ENCODE measurements at regions not wholly inside any gene's neighbourhood (a gene's known extent, or its start where the extent isn't known, plus 50 kb on each side); places are given as distances from the start of the nearest gene placed in this dataset.

DNA sequence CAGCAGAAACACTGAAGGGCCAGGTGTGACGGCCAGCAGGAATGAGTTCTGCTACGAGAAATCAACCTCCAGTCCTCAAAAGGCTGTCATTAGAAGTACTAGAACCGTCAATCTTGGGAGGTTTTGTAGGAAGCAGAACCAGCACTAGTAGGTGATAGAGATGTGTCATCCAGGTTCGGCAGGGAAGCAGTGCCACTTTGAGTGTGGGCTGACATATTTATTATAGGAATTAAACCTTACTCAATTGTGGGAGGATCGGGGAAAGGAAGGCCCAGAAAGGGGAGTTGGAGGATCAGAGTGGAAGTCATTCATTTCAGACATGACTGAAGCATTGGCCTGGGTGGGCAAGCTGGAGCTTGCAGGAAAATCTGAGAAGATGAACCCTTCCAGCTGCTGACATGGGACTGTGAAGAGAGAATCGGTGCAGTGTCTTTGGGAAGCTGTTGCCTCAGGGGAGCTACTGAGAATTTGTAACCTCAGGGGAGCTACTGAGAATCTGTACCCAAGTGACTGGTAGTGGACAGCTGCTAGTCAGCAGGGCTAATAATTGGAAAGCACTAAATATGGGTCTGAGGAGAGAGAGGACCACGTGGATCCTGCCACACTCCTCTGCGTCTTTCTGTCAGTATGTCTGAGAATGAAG is 177.4 kb downstream of the SPRY1 start:
- DNase-seq (ENCODE audit: low read depth in 2 of 2) = no peak

DNA sequence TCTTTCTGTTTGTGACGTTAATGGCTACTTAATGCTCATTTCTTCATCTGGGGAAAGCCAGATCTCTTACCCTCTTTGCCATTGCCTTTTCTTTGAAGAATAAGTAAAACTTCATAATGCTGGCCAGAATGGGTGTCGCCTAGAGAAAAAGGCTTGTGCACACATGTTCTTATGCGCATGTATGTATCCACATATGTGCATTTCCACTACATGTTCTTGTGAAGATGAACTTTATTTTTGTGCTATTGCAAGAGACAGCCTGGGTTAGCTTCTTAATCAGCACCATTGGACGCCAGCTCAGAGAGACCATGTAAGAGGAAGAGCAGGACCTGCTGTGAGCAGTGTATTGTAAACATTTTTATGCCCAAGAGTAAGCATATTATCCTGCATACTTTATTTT is 178.7 kb downstream of the SPRY1 start:
- no peak for DNase-seq (ENCODE audit: low read depth in 2 of 2)

DNA sequence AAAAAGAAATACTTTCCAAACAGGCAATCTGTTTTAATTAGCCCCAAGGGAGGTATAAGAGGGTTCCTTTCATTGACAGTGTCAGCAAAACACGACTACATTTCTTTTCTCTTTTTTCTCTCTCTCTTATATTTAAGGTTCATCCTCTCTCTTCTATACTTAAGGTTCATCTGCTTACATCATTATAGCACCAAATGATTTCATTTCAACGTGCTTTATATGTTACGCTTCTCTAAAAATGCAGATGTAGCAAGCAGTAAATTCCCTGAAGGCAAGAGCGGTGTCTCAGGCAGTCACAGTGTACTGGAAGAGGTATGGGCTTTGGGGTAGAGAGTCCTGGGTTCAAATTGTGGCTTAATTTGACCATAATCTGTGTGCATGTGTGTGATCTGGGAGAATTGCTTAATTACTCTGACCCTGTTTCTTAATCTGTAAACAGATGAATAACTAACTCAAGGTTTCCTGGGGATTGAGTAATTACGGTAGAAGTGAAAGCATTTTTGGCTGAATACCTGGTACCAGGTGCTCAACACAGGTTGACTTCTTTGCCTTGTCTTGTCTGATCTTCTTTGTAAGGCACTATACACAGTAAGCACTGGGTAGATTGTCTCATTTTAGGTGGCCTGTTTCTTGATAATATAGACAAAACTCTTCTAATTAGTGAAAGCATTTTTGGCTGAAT is 180.8 kb downstream of the SPRY1 start:
- no peak for DNase-seq (ENCODE audit: low read depth in 2 of 2)

DNA sequence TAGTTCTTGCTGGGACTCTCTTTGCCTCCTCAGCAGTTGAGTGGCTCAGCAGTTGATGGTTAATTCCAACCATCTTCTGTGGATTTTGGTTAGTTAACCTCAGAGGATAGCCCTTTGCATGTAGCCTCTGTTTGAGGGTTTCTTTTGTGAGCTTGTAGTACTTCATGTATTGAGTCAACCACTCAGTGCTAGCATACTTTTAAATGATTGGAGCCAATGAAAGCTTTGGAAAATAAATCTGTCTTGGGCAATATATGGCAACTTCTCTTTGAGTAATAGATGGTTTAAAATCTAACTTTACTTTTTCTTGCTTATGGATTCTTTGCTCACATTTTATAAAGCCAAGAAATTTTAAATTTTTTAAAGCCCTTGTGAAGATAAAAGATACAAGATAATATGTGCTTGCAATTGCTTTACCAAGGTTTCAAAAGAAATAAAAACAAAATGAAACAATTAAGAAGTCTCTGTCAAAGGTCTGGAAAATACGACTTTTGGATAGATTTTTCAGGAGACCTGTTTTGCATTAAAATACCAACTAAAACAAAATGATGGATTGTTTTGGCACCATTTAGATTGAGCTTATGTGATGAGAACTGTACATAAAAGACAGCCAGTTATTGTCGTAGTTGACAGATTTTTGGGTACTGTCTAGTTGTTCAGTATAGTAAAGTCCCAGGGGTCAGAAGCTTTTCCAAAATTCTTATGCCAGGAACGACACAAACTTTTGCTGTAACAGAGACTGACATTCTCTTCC is 181.9 kb downstream of the SPRY1 start:
- DNase-seq (ENCODE audit: low read depth in 2 of 2) = no peak

DNA sequence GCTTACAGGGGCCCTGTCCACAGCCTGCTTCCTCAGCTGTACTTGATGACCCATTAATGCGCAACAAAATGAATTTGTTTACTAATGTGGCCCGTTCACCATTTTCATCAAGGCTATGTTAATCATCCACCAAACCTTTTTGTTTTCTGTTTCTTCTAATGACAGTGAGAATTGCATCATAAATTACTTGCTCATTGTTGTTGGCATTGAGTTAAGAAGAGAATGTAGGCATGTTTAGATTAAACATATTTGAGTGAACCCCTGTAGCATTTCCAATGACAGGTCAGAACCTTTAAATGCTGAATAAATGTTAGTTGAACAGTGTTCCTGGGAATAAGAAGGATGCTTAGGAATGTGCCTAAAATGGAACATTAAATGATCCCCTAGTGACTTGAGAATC is 183.4 kb downstream of the SPRY1 start:
- no peak for DNase-seq (ENCODE audit: low read depth in 2 of 2)

DNA sequence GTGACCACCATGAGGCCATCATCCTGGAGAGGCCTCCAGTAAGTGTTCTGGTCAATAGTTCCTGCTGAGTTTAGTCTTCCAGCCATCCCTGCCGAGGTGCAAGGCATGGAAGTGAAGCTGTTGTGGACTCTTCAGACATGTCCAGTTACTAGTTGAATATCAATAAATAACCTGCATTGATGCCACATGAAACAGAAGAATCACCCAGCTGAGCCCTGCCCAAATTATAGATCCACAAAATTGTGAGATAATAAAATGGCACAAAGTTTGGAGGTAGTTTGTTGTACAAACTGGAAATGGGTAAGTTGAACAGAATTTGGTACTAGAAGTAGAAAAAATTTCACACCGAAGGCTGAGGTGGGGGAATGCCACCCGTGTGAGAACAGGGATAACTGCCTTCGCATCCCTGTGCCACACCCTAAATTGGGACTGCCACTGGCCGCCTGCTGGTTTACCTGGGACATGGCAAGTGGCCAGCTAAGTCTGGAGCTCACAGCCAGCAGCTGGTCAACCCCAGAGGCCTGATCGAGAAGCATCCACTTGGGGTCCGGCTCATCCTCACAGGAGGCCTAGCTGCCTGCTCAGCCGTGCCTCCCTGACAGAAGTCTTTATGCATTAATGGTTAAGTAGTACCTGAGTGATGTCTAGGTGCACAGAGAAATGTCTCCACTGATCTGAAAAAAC is 184.5 kb downstream of the SPRY1 start:
- no peak for DNase-seq (ENCODE audit: low read depth in 2 of 2)

DNA sequence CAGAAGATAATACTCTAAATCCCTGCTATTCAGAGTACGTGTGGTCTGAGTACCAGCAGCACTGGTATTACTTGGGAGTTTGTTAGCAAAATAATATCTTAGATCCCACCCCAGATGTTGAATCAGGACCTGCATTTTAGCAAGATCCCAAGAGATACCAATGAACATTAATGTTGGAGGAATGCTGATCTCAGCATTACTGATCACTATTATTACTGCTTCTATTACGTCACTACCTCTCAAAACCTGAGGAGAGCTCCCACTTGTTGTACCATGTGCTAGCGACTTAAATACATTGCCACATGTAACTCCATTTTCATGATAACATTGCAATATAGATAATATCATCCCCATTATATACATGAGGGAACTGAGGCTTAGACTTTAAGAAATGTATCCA is 185.2 kb downstream of the SPRY1 start:
- no peak for DNase-seq (ENCODE audit: low read depth in 2 of 2)

DNA sequence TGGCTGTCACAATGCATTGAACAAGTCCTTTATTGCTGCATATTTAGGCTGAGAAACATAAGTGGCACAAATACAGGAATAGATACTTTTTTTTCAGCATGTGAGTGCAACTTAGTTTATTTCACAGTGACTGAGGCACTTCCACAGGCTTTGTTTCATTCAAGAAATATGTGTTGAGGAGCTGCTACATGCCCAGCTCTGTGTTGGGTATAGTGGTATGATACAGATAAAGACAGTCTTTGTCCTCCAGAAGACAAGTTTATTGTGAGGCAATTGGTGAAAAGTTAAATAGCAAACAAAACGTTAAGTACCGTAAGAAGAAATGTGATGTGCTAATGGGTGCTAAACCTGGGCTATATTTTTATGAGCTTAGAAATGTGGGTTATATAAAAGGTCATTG is 186.4 kb downstream of the SPRY1 start:
- DNase-seq (ENCODE audit: low read depth in 2 of 2) = no peak

DNA sequence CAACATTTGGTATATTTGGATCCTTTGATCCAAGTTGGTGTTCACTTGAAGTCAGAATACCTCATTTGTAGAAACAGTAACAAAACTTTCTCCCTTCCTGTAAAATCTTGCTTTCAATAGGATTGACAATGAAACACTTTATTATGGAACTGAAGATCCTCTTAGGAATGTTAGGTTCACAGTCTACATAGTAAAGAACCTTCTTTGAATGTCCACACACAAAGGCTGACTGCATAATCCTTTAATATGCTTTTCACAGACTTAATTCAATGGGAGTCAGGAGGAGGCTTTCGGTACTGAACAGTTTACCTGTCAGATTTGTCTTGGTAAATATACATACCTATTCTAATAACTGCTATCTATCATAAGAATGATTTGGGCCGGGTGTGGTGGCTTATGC is 188.5 kb downstream of the SPRY1 start:
- DNase-seq (ENCODE audit: low read depth in 2 of 2) = no peak

DNA sequence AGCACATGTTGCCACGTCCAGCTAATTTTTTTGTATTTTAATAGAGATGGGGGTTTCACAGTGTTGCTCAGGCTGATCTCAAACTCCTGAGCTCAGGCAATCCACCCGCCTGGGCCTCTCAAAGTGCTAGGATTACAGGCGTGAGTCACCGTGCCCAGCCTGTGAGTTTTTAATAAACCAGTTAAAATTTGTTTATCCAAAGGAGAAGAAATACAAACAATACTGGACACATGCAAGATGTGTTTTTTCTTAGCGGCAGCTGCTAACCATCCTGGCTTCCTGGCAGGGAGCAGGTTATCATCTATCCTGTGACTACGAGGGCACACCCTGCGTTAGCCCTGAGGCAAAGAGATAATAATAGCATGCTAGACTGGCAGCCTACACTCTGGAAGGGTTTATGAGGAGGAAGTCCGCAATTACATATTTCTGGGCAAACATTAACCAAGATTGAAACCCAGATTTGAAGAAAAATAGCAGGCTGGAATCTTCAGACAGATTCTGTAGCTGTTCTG is 191.4 kb downstream of the SPRY1 start:
- DNase-seq (ENCODE audit: low read depth in 2 of 2) = no peak

DNA sequence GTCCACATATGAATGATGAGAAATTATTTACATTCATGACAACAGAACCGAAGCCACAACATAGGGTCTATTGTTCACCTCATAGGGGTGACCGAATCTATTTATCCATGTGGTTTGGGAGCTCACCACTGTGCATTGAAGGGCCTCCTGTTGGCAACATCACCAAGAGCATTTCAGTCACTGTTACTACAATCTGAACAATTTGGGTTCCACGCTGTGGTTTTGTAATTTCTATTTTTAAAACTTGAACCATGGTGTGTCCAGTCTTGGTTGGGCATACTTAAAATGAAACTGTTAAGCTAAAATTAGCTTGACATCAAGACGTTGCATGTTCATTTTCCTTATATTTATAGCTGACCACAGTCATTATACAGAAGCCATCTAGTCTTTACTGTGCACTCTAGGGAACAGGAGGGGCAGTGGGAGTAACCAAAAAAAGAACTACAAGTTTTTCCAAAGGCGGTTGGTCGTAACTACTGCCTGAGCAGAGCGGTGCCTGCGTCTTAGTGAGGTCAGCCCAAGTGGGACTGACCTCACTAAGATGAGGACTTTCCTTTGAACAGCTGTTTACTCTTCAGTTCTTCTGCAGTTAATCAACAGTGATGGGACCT is 192.1 kb downstream of the SPRY1 start:
- no peak for DNase-seq (ENCODE audit: low read depth in 2 of 2)

DNA sequence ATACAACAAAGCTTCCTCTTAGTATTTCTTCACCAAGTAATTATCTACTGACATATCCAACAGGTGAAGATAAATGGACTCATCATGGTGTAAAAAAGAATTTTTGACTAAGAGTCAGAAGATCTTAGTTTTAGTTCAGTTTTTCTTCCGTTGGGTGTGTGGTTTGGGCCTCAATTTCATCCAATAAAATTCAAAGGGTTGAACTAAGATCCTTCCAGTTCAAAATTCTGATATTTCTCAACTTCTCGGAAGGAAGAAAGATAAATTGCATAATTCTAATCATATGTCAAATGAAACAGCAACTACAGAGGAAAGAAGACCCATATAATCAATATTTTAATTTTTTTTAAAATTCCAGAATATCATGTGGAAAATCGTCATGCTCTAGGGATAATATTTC is 192.7 kb downstream of the SPRY1 start:
- DNase-seq (ENCODE audit: low read depth in 2 of 2) = no peak

DNA sequence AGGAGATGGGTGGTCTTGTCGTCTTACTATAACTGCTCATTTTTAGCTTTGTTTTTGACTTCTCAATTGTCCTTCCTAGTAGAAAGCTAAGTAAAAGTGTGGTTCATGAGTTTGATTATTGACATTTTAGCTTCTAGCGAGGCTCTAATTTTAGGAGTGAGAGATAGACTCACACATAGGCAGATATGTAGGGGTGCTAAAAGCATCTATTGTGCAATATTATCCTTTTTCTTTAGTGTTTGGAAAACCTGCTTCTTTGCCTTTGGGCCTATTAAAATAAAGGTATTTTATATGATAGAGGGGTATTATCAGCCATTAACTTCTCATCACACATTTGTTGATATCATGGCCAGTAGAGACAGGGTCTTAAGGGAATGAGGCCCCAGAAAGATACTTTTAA is 195.3 kb downstream of the SPRY1 start:
- no peak for DNase-seq (ENCODE audit: low read depth in 2 of 2)

DNA sequence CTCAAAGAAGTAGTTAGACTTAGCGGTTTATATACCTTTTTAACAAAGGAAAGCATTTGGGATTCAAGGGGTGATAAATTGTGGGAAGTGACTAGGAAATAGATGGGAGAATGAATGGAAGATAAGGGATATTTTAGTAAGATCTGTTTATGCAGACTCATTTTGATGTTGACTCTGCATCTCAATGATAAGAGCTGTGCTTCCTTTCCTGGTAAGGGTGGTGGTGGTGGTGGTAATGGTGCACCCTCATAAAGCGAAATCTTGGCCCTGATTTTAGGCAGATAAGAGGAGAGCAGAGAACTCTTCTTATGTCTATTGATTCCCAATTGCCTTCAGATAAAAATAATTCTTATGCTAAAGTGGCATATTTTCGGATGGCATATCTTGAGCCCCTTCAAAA is 197.1 kb downstream of the SPRY1 start:
- DNase-seq (ENCODE audit: low read depth in 2 of 2) = no peak

DNA sequence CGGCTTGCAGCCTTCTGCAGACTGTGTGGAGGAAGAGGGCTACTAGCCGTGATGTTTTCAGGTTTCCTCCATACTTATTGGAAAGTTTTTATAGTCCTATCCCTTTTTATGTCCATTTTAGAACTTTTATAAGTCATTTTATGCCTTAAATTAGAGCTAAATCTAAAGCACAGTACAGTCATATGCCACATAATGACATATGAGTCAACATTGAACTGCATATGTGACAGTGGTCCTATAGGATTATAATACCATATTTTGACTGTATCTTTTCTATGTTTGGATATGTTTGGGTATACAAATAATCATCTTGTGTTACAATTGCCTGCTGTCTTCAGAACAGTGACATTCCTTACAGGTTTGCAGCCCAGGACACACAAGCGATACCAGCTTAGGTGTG is 200.2 kb downstream of the SPRY1 start:
- no peak for DNase-seq (ENCODE audit: low read depth in 2 of 2)

DNA sequence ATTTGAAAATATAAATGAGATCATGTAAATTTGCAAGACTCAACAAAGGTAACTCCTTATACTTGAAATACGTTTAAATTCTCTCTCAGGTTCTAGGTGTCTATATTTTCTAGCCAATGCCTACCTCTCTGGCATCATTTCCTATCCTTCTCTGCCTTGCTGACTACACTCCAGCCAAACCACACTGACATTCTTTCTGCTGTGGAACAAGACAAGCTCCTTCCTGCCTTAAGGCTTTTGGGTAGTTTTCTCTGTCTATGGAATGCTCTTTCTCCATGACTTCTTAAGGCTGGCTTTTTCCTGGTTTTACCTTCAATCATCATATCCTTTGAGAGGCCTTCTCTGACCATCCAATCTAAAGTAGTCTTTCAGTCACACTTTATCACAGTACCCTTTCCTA is 201.0 kb downstream of the SPRY1 start:
- DNase-seq (ENCODE audit: low read depth in 2 of 2) = no peak

DNA sequence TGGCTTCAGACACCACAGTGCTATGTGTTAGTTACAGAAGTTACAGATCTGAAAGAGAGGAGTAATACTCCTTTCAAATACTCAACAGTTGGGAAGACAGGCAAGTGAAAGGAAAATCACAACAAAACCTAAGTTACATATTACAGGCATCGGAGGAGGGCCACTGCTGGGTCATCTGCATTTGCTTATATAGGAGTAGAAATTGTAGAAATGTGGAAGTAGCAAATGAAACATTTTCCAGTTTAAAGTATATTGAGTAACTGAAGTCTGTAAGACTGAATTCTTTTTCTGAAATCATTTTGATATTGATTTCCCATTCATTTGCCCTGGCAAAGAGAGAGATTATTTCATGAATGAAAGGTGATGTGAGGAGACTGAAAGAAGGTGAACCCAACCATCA is 201.7 kb downstream of the SPRY1 start:
- no peak for DNase-seq (ENCODE audit: low read depth in 2 of 2)

DNA sequence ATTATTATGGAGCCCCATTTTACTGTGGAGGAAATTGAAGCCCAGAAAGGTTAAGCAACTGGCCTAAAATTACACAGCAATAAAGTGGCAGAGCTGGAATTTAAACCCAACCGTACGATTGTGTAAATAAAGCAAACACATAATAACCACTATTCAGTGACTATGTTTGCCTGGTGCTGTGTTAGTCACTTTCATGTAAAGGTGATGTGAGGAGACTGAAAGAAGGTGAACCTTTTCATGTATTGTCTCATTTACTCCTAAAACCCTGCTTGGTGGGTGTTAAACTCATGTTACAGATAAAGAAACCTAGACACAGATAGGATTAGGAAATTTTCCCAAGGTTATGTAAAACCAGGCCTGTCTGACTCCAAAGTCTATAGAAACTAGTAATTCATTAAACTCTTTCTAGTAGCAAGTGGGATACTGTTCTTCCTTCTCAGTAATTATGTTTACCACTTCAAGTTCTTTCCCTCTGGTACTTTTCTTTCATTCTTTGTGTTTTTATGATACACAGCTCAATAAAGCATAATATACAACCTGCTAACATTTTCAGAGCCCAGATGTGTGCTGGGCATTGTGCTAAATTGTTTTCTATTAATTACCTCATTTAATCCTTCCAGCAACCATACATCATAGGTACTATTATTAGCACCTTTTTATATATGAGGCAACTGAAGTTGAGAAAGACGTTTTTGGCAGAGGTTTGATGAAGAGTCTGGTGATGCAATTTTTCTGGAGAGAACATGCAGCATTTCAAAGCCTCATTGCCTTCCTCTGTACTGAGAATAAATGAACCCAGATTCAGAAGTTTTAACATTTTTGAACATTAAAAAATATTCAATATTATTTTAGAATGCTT is 202.7 kb downstream of the SPRY1 start:
- no peak for DNase-seq (ENCODE audit: low read depth in 2 of 2)

DNA sequence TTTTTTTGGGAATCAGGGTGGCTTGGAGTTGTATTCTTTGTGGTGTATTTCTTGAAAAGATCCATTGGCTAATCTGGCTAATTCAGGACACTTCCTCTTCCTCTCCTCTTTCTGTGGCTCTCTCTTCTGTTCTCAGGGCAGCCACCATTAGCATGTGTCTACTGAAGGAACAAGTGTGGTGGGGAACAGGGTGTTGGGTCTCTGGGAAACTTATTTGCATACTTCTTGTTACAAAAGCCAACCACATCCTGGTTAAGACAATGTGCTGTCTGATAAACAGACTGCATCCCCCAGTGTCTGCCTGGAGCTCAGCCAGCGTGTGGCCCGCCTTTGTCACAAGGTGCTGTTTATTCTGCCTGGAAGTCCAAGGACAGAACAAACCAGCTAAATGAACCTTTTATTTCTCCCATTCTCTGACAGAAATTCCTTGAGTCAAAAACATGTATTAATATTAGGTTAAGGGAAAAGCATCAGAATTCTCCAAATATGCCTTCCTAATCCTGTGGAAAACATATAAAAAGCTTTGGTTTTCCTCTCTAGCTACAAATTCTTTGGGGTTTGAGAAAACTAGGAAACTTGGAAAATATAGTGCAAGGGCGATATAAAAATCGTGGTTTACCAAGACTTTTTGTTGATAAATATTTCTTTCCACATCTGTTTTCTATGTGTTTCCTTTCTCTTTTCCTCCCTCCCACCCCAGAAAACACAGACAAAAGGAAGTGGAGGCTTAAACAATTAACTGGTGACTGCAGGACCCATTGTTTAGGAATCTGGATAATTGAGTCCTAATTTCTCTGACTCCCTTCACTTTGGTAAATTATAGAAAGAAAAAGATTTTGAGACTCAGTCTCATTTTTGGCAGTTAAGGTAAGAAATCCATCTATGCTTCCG is 203.6 kb downstream of the SPRY1 start:
- no peak for DNase-seq (ENCODE audit: low read depth in 2 of 2)

Measured in stimulated activated CD4-positive, alpha-beta T cell treated with anti-CD3 and anti-CD28 coated beads, Interleukin-1b, Interleukin-23, amount 100 ng/mL, for 1 hour (primary cell).